ENCODE measurements at regions not wholly inside any gene's neighbourhood (a gene's known extent, or its start where the extent isn't known, plus 50 kb on each side); places are given as distances from the start of the nearest gene placed in this dataset.
"Not testable (repeated sequence)": the region's sequence is repeated elsewhere in the genome, so short reads cannot be mapped to it uniquely, and the experiment has no call there.

- DNase-seq (ENCODE audit: low spot score): not testable (repeated sequence)
Measured at GRCh38 chr10:45250694-45251075, 64.7 kb downstream of the OR13A1 start.
